Stimulated activated CD4-positive, alpha-beta T cell treated with anti-CD3 and anti-CD28 coated beads, Interleukin-2, amount 100 ng/mL, for 4 hours (primary cell): ENCODE measurements at regions not wholly inside any gene's neighbourhood (a gene's known extent, or its start where the extent isn't known, plus 50 kb on each side); places are given as distances from the start of the nearest gene placed in this dataset.

Experiments
- DNase-seq: peaks from one replicate; pipeline ENCODE4 v3.0.0-alpha.2; 2020; ENCODE audit warnings: low read depth

DNA sequence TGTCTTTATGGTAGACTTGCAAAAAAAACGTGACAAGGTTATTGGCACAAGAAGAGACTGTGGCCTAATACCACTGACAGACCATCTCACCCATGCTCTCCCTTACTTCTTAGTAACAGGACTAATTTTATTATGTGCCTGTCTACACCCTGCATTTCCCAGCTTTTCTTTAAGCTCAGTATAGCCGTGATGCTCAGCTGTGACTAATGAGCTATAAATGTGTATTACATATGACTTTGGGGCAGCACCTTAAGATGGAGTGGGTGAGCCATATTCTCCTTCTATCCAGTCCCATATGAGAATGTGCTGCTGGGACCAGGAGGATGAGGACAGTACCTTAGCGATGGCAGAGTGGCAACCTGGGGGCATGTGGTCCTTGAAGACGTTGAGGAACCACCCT lies 293.5 kb downstream of the RNF144A start:
- DNase-seq: no peak

DNA sequence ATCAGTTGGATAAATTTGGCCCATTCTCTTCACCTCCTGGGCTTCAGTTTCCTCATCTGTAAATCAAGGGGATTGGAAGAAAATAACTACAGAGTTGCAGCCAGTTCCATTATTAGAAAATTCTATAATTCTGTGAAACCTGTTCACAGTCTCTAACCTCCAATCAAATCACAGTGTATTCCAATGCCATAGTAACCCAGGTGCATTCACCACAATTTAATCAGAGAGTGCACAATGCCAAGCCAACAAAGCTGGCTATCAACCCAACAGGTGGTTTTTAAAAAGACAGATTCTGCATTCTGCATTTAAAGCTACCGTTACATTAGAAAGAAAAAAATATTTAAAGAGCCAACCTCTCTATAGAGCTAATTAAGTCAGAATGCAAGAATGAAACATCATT lies 308.6 kb downstream of the RNF144A start:
- no peak for DNase-seq

DNA sequence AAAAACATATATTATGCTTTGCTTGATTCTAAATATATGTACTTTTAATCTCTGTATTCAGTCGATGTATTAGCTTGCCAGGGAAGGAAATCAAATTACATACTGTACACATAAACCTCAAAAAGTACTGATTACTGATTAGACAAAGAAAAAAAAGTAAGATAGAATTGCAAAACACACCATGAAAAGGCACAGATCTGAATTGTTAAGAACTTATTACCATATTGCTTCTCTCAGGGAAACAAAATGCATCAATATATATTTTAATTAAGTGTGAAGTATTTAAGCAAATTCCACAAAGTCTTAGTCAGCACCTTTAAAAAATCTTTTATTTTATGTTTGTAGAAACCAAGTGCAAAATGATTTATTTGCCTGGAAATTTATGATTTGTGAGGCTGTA lies 309.3 kb downstream of the RNF144A start:
- no peak for DNase-seq

DNA sequence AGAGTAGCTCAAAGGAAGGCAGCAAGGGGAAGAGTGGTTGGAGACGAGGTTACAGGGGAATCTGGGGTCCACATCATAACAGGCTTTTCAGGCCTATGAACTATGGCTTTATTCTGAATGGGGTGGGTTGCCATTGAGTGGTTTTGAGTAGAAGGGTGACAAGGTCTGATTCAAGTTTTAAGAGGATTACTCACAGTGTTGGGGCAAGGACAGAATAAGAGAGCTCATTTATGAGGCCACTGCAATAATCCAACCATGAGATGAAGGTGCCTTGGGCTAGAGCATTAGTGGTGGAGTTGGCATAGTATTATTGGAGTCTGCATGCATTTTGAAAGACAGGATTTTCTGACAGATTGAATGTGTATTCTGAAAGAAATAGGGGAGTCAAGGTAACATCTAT lies 315.9 kb downstream of the RNF144A start:
- no peak for DNase-seq

DNA sequence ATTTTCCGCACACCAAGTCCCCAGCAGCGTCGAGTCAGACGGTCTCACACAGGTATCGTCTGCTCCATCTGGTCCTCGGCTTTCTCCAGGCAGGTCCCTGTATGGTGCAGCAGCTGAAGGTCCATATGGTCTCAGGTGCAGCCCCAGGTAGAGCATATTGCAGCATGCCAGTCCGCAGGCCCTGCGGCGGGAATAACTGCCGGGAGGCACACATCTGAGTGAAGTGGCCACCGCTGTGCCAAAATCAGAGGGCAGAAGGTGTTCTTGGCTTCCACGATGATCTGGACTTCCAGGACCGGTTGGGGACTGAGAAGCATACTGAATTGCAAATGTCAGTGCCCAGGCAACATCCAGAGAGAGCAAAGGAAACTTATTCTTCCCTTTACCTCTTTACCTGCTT lies 320.3 kb downstream of the RNF144A start:
- no peak for DNase-seq

DNA sequence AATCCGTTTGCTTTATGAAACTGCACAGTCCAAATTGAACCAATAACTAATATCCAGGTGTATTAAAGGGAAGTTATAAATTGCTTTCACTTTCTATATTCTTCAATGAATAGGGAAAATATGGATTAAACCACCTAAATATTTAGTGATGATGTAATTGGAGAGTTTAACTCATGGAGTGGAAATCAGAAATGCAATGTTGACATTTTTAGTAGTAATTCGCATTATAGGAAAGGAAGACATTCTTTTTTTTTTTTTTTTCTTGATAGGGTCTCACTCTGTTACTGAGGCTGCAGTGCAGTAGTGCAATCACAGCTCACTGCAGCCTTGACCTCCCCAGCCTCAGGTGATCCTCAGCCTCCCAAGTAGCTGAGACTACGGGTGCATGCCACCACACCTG lies 321.9 kb downstream of the RNF144A start:
- DNase-seq: no peak

DNA sequence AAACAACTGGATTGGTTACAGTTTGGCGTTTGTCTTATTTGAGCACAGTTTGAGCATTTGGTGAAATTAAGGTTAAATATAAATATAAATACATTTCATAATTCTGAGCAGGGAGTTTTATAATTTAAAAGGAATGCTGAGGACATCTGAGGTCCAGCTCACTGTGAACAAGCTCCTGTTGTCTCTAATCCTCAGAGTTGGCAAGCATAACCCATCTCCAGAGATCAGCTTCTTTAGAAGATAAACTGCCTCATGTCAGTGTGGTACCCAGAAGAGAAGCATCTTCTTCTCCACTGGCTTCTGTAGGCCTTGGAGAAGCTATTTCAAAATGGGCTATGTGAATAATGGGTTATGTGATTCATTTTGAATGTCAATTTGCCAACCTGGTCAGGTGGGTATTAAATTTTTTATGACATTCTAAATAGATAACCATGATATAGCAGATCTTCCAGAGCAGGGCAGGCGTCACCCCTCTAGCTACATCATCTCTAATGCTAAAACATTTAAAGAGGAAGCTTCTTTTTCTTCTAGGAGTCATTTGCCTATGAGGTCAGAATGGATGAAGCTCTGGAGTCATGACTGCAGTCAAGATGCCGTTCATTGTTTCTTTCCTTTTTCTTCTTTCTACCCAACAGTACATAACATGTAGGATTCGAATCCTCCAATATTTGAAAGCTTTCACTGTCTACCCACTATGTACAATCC lies 324.0 kb downstream of the RNF144A start:
- no peak for DNase-seq

DNA sequence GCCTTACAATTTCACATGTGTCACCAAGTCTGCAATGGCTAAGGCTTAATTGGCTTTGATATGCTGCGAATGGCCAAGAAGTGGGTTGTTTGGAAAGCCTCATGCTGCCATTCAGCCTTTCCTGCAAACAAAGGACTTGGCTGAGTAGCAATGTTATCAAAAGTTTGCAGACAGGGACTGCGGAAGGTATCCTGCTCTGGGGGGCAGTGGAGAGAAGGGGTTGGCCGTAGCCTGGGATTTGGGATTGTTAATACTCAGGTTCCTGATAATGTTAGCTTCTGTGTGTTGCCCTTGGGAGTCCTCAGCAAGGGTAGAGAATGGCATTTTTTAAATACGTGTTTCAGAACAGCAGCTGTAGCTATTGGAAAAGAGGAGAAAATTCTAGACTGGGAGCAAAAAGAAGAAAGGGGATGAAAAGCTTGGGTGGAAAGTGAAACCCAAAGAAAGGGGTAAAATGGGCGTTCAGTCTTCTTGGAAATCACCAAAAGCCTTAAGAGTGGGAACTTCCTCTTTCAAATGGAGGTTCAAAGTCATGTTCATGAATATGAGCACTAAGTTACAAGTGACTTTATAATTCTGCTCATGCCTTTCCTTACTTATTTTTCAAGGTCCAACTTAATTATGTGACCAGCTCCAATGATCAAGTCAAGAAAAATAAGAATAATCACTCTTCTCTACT lies 325.1 kb downstream of the RNF144A start:
- DNase-seq: no peak

DNA sequence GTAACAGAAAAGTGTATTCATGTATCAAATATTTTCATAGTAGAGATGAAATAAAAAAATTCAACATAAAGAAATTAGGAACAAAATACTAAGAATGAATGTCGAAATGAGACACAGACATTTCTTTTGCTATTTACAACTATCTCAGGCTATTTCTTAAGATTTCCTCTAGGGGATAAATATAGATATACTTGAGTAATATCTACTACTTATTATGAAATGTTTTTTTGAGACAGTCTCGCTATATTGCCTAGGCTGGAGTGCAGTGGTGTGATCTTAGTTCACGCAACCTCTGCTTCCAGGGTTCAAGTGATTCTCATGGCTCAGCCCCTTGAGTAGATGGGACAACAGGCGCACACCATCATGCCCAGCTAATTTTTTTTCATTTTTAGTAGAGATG lies 326.1 kb downstream of the RNF144A start:
- DNase-seq: no peak

DNA sequence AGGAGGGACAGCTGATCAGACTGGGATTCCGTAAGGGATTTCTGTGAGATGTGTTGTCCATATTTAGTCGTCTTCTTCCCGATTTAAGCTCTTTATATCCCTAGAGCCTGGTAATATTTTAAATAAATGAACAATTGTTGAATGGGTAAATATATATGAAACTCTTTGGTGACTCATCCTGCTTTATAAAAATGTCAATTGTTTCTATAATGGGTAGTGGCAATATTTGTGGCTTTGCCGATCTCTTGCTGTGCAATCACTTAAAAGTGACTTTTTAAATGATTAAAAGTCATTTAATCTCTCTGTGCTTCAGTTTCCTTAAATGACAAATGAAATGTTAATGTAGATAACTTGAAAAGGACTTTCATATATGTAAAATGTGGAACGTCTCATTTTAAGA lies 339.2 kb downstream of the RNF144A start:
- no peak for DNase-seq

DNA sequence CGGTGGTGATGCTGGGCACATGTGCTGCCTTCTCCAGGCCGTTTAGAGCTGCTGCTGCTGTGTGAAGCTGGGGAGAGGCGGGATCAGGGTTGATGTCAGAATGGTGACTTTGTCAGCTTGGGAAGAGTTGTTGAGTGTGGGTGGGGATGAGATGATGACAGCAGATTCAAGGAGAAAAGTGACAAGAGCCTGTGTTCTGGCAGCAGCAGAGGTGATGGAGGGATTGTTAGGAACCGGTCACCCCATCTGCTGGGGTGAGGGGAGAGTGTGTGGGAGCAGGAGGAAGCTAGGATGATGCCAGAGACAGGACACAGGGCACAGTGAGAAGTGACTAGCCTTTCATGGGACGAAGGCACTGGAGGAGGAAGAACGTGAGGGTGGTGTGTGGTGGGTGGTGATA lies 345.5 kb downstream of the RNF144A start:
- no peak for DNase-seq

DNA sequence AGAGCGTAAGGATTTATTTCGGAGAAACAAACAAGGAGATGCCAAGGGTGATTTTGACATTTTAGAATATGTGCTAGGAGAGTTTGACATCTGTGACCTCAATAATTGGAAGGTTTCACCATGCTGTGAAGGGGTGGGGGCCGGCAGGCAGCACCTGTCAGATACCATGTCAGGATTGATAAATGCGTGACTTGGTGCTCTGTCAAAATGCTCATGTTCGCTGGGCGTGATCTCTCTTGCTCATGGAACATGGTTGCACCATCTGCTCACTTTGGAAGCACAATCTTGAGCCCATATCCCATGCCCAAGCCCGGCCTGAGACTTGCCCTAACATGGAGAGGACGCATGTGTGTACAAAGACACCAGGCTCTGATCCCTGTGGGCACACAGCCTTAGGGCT lies 347.6 kb downstream of the RNF144A start:
- DNase-seq: no peak

DNA sequence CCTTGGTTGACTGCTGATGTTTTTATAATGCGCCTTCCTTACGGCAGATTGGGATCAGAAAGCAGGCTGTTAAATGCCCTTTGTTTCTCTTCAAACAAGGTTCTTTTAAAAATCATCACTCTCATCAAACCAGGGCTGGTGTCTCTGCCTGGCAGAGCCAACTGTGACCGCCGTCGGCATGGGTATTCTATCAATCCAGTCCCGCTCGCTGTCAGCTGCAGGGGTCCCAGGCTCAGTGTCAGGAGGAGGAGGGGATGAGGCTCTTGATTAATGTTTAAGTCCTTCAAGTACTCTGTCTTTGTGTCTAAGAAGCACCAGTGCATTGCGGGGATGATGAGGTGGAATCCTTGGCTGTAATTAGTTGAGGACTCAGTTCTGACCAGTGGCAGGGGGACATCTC lies 348.1 kb downstream of the RNF144A start:
- no peak for DNase-seq

DNA sequence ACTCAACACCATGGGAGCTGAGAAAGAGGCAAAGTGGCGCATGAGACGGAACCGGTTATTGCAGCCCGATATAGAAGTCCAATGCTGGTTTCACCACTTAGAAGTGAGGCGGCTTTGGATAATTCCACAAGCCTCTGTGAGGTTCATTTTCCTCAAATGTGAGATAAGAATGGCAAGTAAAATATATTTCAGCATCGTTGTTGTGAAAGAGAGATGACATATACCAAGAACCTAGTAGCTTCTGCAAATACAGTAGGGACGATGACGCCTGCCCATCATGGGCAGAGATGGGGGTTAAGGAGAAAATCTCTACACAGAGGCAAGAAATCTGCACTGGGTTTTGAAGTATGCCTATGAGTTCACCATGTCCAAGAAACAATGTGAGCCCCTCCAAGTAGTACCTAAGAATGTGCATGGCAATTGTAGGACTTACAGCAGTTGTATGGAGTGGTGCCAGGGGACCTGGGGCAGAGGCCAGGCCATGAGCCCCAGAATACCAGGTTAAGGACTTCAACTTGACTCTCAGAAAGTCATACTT lies 352.0 kb downstream of the RNF144A start:
- DNase-seq: no peak

DNA sequence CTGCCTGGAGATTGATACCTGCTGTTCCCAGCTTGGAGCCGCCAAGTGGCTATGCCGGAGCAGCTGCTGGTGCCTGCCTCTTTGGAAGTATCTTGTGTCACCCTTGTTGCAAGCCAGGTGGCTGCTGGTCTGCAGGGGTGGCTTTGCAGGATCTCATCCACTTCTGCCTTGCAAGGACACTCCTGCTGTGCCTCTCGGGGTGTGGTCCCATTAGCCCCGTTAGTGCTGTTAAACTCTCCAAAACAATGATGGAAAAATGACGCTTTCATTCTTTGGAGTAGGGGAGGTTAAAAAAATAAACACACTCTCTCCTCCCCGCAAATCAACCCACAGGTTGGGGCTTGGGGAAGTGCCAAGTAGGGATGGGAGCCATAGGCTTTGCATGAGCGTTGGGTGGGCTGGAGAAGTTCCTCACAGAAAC lies 352.8 kb downstream of the RNF144A start:
- DNase-seq: no peak

DNA sequence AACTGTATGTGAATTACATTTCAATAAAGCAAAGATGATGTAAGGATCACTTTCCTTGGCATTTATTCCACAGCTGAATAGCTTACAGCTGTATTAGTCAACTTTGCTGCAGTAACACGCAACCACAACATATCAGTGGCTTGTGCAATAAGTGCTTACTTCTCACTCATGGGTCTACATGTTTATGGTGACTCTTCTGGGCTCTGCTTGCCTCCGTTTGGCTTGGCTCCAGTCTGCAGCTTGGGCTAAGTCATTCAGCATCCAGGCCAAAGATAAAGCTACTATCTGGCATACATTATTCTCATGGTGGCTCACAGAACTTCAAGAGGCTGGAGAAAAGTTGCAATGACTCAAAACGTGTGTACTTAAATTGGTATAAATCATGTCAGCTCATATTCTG lies 355.0 kb downstream of the RNF144A start:
- DNase-seq: no peak

DNA sequence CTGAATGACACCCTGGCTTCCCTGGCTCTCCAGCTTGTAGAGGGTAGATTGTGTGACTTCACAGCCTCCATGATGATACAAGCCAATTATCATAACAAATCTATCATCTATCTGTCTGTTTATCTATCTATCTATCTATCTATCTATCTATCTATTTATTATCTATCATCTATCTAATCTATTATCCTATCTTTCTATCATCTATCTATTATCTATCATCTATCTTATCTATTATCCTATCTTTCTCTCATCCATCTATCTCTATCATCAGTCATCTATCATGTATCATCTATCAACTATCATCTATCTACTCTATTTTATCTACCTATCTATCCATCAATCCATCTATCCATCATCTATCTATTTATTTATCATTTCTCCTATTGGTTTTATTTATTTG lies 361.8 kb downstream of the RNF144A start:
- no peak for DNase-seq

DNA sequence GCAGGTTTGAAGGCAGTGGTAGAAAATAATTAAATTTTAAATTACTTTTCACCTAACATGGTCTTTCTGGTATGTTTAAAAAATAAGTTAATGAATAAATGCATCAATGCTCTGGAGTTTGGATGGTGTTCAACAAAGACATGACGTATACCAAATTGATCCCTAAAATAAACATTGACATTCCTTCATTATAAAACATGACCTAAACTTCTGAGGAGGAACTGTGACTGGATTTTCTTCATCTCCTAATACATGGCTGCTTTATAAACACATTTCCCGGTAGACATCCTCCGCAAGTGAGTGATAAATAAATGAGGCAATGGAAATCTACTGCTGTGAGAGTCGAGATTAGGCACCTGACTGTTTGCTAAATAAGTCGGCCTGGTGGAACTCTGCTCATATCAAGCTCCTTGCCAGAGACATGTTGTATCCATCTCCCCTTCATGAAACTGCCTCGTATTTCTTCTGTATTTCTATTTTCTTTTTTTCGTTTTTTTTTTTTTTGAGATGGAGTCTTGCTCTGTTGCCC lies 362.3 kb downstream of the RNF144A start:
- DNase-seq: no peak

DNA sequence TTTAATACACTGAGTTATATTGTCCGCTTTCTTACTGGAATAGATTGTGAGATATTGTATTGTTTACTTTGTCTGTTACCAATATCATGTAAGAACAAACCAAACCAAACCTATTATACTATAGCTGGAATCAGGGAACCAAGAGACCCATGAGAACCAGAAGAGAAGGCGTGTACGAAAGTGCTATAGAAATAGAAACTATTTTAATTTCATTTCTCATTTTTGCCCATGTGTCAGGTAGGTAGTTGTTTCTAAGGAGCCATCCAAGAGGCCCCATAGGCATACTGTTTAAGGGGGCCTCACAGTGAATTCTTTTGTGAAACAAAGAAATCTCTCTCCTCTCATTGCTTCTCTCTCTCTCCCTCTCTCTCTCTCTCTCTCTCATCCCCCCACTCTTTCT lies 363.6 kb downstream of the RNF144A start:
- DNase-seq: no peak

DNA sequence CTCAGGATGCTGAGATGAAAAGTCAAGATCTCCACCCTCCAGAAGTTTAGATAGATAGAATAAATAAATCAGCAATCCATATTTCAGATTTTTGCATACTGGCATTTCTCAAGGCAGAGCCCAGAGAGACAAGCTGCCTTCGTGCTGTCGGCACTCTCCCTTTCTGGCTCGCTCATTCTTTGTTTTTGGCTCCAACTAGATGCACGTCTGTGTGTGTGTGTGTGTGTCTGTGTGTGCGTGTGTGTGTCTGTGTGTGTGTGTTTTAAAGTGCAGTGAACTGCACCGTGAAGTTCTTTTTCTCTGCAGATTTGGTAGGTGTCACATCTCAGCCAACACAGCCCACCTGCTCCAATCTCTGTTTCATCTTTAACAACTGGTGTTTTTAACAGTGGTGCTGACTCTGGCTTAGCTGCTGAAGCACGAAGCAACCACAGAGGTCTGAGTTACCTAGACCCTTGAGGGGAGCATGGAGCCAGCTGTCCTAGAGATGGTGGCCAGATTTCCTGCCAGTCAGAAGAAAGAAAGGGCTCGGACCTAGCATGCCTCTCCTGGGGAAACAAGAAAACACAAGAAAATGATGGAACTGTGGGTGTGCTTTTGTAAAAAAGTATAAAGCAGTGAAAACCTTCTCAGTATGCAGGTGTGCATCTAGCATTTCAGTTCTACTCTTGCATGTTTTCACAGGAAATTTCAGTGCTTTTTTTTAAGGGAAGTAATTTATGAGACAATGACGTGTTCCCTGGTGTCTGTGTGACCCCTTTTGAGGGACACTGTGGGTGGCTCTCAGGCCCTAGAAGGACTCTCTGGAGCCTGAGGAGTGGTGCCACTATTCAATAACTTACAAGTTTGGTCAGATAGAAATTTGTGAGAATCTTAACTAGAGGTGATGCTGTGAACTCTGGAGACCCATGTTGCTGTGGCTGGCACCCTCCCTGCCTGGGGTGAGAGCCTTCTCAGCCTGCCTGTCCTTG lies 364.3 kb downstream of the RNF144A start:
- no peak for DNase-seq

DNA sequence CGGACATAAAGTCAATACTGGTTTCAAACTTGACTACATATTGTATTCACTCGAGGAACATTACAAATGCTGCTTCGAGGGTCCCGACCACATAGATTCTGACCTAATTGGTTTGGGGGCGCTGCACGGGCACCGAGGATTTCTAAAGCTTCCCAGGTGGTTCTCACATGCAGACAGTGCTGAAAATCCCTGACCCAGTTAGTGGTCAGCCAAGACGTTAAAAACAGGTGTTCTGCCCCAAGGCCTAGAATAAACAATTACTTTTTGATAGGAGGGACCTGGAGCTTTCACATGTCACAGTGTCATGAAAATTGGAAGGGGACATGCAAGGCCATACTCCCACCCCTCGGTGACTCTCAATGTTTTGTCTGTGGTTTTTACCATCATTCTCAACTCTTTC lies 368.9 kb downstream of the RNF144A start:
- DNase-seq: no peak

DNA sequence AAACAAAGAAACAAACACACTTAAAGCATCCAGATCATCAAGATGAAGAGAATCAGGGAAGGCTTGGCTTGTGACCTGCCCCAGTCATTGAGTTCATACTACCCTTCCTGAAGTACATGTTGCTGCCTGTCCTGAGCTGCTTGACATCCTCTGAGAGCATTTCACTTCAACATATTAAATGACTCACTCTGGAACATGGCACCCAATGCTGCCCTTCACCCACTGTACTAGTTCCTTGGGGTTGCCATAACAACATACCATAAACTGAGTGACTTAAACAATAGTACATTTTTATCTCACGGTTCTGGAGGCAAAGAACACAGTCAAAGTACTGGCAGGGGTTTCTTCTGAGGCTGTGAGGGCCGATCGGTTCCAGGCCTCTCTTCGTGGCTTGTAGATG lies 371.3 kb downstream of the RNF144A start:
- no peak for DNase-seq
